ENCODE measurements at regions not wholly inside any gene's neighbourhood (a gene's known extent, or its start where the extent isn't known, plus 50 kb on each side); places are given as distances from the start of the nearest gene placed in this dataset.

GRCh38 chr10:52951824-52952223 is 179.2 kb upstream of the MBL2 start:
- TF ChIP-seq, protein P1, sequence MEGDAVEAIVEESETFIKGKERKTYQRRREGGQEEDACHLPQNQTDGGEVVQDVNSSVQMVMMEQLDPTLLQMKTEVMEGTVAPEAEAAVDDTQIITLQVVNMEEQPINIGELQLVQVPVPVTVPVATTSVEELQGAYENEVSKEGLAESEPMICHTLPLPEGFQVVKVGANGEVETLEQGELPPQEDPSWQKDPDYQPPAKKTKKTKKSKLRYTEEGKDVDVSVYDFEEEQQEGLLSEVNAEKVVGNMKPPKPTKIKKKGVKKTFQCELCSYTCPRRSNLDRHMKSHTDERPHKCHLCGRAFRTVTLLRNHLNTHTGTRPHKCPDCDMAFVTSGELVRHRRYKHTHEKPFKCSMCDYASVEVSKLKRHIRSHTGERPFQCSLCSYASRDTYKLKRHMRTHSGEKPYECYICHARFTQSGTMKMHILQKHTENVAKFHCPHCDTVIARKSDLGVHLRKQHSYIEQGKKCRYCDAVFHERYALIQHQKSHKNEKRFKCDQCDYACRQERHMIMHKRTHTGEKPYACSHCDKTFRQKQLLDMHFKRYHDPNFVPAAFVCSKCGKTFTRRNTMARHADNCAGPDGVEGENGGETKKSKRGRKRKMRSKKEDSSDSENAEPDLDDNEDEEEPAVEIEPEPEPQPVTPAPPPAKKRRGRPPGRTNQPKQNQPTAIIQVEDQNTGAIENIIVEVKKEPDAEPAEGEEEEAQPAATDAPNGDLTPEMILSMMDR (conservative IDR thresholded peaks at IDR 0.05), result peak; percentile 56
- TF ChIP-seq EZH2 (IDR thresholded peaks at IDR 0.05; ENCODE audit: low read depth), result no peak
